ENCODE measurements at regions not wholly inside any gene's neighbourhood (a gene's known extent, or its start where the extent isn't known, plus 50 kb on each side); places are given as distances from the start of the nearest gene placed in this dataset.

DNA sequence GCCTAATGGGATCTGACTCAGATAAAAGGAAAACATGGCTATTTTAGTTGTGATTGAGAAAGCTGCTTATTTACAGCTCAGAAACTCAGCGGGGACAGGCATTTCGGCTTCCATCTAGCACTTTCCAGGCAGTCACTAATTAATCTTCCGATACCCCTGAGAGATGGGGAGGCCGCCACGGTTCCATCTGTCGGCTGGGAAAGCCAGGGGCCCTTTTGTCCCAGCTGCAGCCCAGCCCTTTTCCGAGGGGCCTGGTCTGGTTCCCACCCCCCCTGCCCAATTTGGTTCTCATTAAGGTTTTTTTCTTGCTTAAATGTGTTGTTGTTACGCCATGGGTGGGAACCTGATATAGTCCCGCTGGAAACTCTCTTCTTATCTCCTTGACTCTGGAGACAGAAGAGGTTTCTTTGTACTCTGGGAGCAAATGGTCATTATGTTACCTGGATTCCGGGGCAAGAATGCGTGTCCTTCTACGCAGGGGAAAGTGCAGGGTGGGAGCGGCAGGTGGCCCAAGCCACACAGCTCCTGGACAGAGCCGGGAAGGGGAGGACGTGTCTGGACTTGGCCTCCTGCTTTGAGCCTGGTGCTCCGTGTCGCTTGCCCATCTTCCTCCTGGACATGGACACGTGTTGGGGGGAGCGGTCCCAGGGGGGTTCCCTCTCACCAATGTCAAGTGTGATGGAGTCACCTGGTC is 50.9 kb upstream of the GSE1 start:
- no peak for DNase-seq (ENCODE audit: low spot score)

DNA sequence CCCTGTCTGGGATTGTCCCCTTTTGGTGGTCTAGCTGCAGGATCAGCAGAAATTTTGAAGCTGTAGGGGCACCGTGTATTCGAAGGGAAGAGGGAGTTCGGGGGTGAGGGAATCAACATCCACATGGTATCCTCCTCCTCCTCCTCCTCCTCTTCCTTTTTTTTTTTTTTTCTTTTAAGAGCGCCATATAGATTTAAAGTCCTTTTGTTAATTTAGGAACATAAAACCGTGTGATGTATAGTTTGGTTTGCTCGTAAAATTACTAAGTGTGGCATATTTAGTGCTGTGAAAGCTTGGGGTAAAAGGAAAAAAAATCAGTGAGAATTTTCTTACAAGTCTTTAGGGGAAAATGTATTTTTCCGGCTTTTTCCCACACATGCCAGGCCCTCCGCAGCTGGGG is 50.1 kb upstream of the GSE1 start:
- no peak for DNase-seq (ENCODE audit: low spot score)

Data from HuH-7.5 (cell line).